ENCODE measurements at regions not wholly inside any gene's neighbourhood (a gene's known extent, or its start where the extent isn't known, plus 50 kb on each side); places are given as distances from the start of the nearest gene placed in this dataset.

DNA sequence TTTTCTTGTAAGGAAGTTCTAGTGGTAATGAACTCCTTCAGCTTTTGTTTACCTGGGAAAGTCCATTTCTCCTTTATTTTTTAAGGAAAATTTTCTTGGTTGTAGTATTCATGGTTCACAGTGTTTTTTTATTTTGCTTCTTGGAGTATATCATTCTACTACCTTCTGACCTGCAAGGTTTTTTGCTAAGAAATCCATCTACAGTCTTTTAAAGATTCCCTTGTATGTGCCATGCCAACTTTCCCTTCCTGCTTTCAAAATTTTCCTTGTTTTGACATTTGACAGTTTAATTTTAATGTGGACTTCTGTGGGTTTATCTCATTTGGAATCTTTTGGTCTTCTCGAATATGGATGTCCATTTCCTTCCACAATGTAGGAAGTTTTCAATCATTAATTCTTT lies 855.6 kb downstream of the TBC1D32 start:
- Histone ChIP-seq H2BK12ac (ENCODE audit: low read depth, low read length) (no peak overlapping the region), H2BK15ac (ENCODE audit: low read length) (no peak overlapping the region), H3K27me3 (replicated peaks in 1 of 4; ENCODE audit: control insufficient read depth in 3 of 4, extremely low read depth in 1 of 4, insufficient read depth in 3 of 4, low read length in 3 of 4) (no peaks in the 10 kb centered on the region), H3K23me2 (ENCODE audit: low read depth, low read length) (no peaks in the 10 kb centered on the region), H3K4me3 (ENCODE audit: extremely low read depth in 1 of 4, insufficient read depth in 2 of 4, low read depth in 3 of 4, low read length in 4 of 4) (no peak overlapping the region), H2BK20ac (ENCODE audit: low read length) (no peak overlapping the region), H3K79me1 (ENCODE audit: low read depth, low read length) (no peaks in the 10 kb centered on the region), H4K91ac (replicated peaks; ENCODE audit: insufficient read length, low read length) (no peak overlapping the region), H4K8ac (ENCODE audit: extremely low read depth, insufficient read depth, low read length) (no peak overlapping the region), H2BK5ac (ENCODE audit: low read depth, low read length) (no peak overlapping the region), H3K56ac (replicated peaks; ENCODE audit: insufficient read length, low read depth, low read length) (no peak overlapping the region), H3K9ac (replicated peaks in 1 of 4; ENCODE audit: extremely low read depth in 1 of 4, low read depth in 3 of 4, low read length in 3 of 4) (no peak overlapping the region), H2AK5ac (ENCODE audit: low read depth, low read length) (no peak overlapping the region), H3K36me3 (ENCODE audit: control insufficient read depth in 2 of 4, insufficient read depth in 4 of 4, low read length in 3 of 4) (no peaks in the 10 kb centered on the region), H3K9me3 (ENCODE audit: insufficient read depth in 2 of 2, low read depth in 1 of 2, low read length in 1 of 2) (0 out of 4 replicates have a peak, but pooled peaks cover 0 to 3% of the 10 kb centered on the region in 2 experiments), H3K4ac (replicated peaks; ENCODE audit: insufficient read length, low read depth, low read length) (no peak overlapping the region), H3K18ac (ENCODE audit: extremely low read depth, low read length) (no peak overlapping the region), H3K14ac (ENCODE audit: insufficient read length) (no peak overlapping the region), H2BK120ac (replicated peaks; ENCODE audit: low read depth, low read length) (no peak overlapping the region), H3K23ac (ENCODE audit: insufficient read length) (no peak overlapping the region), H2AFZ (ENCODE audit: low read length) (no peak overlapping the region), H3K4me2 (ENCODE audit: insufficient read depth in 1 of 2, low read depth in 2 of 2, low read length in 2 of 2) (no peak overlapping the region), H4K20me1 (replicated peaks in 1 of 2; ENCODE audit: control insufficient read depth in 1 of 2, insufficient read depth in 2 of 2, low read length in 2 of 2) (no peaks in the 10 kb centered on the region), H3K4me1 (replicated peaks in 1 of 4; ENCODE audit: control insufficient read depth in 3 of 4, insufficient read depth in 4 of 4, low read length in 3 of 4) (no peaks in the 10 kb centered on the region), H3K79me2 (ENCODE audit: control insufficient read depth in 1 of 2, insufficient read depth in 2 of 2, low read length in 2 of 2) (no peaks in the 10 kb centered on the region), H4K5ac (ENCODE audit: insufficient read length, low read depth, low read length) (no peak overlapping the region), H3K27ac (ENCODE audit: low read depth, low read length) (no peak overlapping the region)
- CTCF ChIA-PET (ENCODE audit: partially characterized antibody) = no interaction called here
- POLR2A ChIA-PET (ENCODE audit: partially characterized antibody) = no interaction called here
- 91% methylated on average over 1 of the region's 1 CpG; no CpG with 5 or more reads in 1 of the 2 experiments for WGBS, 2 experiments (ENCODE audit: extremely low coverage in 1 of 2, insufficient coverage in 1 of 2, insufficient read length in 1 of 2, insufficient replicate concordance in 2 of 2, low coverage in 1 of 2, low lambda C conversion rate in 2 of 2, missing lambda C conversion rate in 1 of 2)
- FAIRE-seq (no peak), DNase-seq (ENCODE audit: low read depth in 1 of 2, low spot score in 2 of 2) (no peak)
- TF ChIP-seq SP2 (IDR thresholded peaks at IDR 0.05; ENCODE audit: low read length) (no peak), HDAC6 (IDR thresholded peaks at IDR 0.05; ENCODE audit: low read depth, low read length) (no peak), EZH2 (IDR thresholded peaks at IDR 0.05; ENCODE audit: low read depth, low read length, severe bottlenecking) (no peak), SAP30 (IDR thresholded peaks at IDR 0.05; ENCODE audit: insufficient read depth, insufficient replicate concordance, low read length) (no peak), TBP (IDR thresholded peaks at IDR 0.05; ENCODE audit: low read depth, low read length) (no peak), POU5F1 (IDR thresholded peaks at IDR 0.05; ENCODE audit: low read depth, low read length) (no peak), SP1 (IDR thresholded peaks at IDR 0.05; ENCODE audit: low read depth, low read length) (no peak), CTCF (IDR thresholded peaks at IDR 0.05; ENCODE audit: control extremely low read depth in 1 of 3, insufficient read depth in 1 of 3, low read depth in 1 of 3, low read length in 3 of 3) (no peak), BRCA1 (IDR thresholded peaks at IDR 0.05; ENCODE audit: low read depth, low read length) (no peak), SIX5 (IDR thresholded peaks at IDR 0.05; ENCODE audit: low read depth, low read length) (no peak), YY1 (IDR thresholded peaks at IDR 0.05; ENCODE audit: low read depth, low read length) (no peak)
- TF ChIP-seq, protein P1, sequence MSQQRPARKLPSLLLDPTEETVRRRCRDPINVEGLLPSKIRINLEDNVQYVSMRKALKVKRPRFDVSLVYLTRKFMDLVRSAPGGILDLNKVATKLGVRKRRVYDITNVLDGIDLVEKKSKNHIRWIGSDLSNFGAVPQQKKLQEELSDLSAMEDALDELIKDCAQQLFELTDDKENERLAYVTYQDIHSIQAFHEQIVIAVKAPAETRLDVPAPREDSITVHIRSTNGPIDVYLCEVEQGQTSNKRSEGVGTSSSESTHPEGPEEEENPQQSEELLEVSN (IDR thresholded peaks at IDR 0.05) = no peak
